K562 (cell line): ENCODE measurements at regions not wholly inside any gene's neighbourhood (a gene's known extent, or its start where the extent isn't known, plus 50 kb on each side); places are given as distances from the start of the nearest gene placed in this dataset.

Experiments
- FIP1L1 ChIP-seq: fragments of 200-400 bp; formaldehyde crosslinking; IDR thresholded peaks from 2 replicates; pipeline ENCODE4 v1.6.1; 2018; ENCODE audit warnings: mild to moderate bottlenecking, low read depth, low read length; ENCODE audit not compliant: poor library complexity, severe bottlenecking
- MAX ChIP-seq: sonication (generic); formaldehyde crosslinking; IDR thresholded peaks from 2 replicates; pipeline ENCODE4 v1.9.0; 2022; ENCODE audit warnings: mild to moderate bottlenecking, missing genetic modification reagents

GRCh38 chr14:87397499-87397898 is 595.5 kb downstream of the GALC start:
- TF ChIP-seq FIP1L1 (no peak), MAX (CRISPR knock-in tag) (no peak)
